Astrocyte (in vitro differentiated cells and primary cell): ENCODE measurements at regions not wholly inside any gene's neighbourhood (a gene's known extent, or its start where the extent isn't known, plus 50 kb on each side); places are given as distances from the start of the nearest gene placed in this dataset.

Source experiments
- DNase-seq: peaks from one replicate; pipeline ENCODE4 v3.0.0-alpha.2; 2010; ENCODE audit warnings: low read depth
- FAIRE-seq: peaks from 2 replicates; lab custom pipeline; 2011; peaks lifted over from hg19 to GRCh38; lab: Jason Lieb, UNC
- H2AFZ ChIP-seq: 2 replicates; pipeline ENCODE4 v1.6.0; 2012; ENCODE audit warnings: low read depth, low read length, inconsistent platforms
- H3K27ac ChIP-seq: 2 replicates; pipeline ENCODE4 v1.5.1; 2011; ENCODE audit warnings: low read depth, low read length, inconsistent platforms
- H3K27me3 ChIP-seq: 2 replicates; pipeline ENCODE4 v1.6.0; 2011; ENCODE audit warnings: low read length, inconsistent platforms; ENCODE audit not compliant: insufficient read depth
- H3K36me3 ChIP-seq: 2 replicates; pipeline ENCODE4 v1.5.1; 2011; ENCODE audit warnings: low read length, inconsistent platforms; ENCODE audit not compliant: insufficient read depth
- H3K4me1 ChIP-seq: 2 replicates; pipeline ENCODE4 v1.5.1; 2011; ENCODE audit warnings: low read length, inconsistent platforms; ENCODE audit not compliant: insufficient read depth
- H3K4me2 ChIP-seq: 2 replicates; pipeline ENCODE4 v1.6.0; 2012; ENCODE audit warnings: low read length, inconsistent platforms
- H3K4me3 ChIP-seq: 2 replicates; pipeline ENCODE4 v1.5.1; 2011; ENCODE audit warnings: low read depth, mild to moderate bottlenecking, low read length, inconsistent platforms; ENCODE audit not compliant: insufficient read depth
- H3K79me2 ChIP-seq: 2 replicates; pipeline ENCODE4 v1.6.0; 2012; ENCODE audit warnings: mild to moderate bottlenecking, low read length, inconsistent platforms; ENCODE audit not compliant: insufficient read depth
- H3K9ac ChIP-seq: 2 replicates; pipeline ENCODE4 v1.6.0; 2012; ENCODE audit warnings: mild to moderate bottlenecking, low read length, inconsistent platforms
- H3K9me3 ChIP-seq: 2 replicates; pipeline ENCODE4 v1.5.1; 2012; ENCODE audit warnings: low read depth, mild to moderate bottlenecking, low read length, inconsistent platforms; ENCODE audit not compliant: insufficient read depth
- H4K20me1 ChIP-seq: 2 replicates; pipeline ENCODE4 v1.6.0; 2012; ENCODE audit warnings: low read length, inconsistent platforms; ENCODE audit not compliant: insufficient read depth
- H3K27ac Mint-ChIP-seq: one replicate; pipeline ENCODE4 v1.8.0; 2021; ENCODE audit warnings: mild to moderate bottlenecking, mixed read lengths; ENCODE audit not compliant: unreplicated experiment
- H3K27me3 Mint-ChIP-seq: one replicate; pipeline ENCODE4 v1.8.0; 2021; ENCODE audit warnings: low read depth, mixed read lengths; ENCODE audit not compliant: unreplicated experiment
- H3K36me3 Mint-ChIP-seq: one replicate; pipeline ENCODE4 v1.8.0; 2021; ENCODE audit warnings: low read depth, mixed read lengths; ENCODE audit not compliant: unreplicated experiment
- H3K4me1 Mint-ChIP-seq: one replicate; pipeline ENCODE4 v1.8.0; 2021; ENCODE audit warnings: low read depth, mixed read lengths; ENCODE audit not compliant: unreplicated experiment
- H3K4me3 Mint-ChIP-seq: one replicate; pipeline ENCODE4 v1.8.0; 2021; ENCODE audit warnings: mild to moderate bottlenecking, moderate library complexity, mixed read lengths; ENCODE audit not compliant: unreplicated experiment
- H3K9me3 Mint-ChIP-seq: one replicate; pipeline ENCODE4 v1.8.0; 2021; ENCODE audit warnings: mild to moderate bottlenecking, mixed read lengths; ENCODE audit not compliant: unreplicated experiment
- CTCF ChIP-seq: IDR thresholded peaks from 2 replicates; pipeline ENCODE4 v1.5.1; 2011; ENCODE audit warnings: low read depth, mild to moderate bottlenecking, inconsistent platforms, low read length, moderate library complexity; ENCODE audit not compliant: insufficient read depth
- EZH2 ChIP-seq: IDR thresholded peaks from 2 replicates; pipeline ENCODE4 v1.6.1; 2012; ENCODE audit warnings: mild to moderate bottlenecking, low read length, inconsistent platforms; ENCODE audit not compliant: insufficient read depth

GRCh38 chr10:110392121-110392520 lies 87.4 kb upstream of the SMNDC1 start:
- Mint-ChIP-seq H3K36me3 (peaks cover 5% of the 10 kb centered on the region), H3K4me1 (peaks cover 16% of the 10 kb centered on the region), H3K4me3 (no peak overlapping the region), H3K27ac (no peak overlapping the region), H3K27me3 (peaks cover 20% of the 10 kb centered on the region), H3K9me3 (no peaks in the 10 kb centered on the region)
- FAIRE-seq: no peak
- no peak for DNase-seq
- H3K36me3 ChIP-seq: no peaks in the 10 kb centered on the region
- no peaks in the 10 kb centered on the region for H3K9me3 ChIP-seq
- peaks cover 13% of the 10 kb centered on the region for H3K4me1 ChIP-seq
- no peak overlapping the region for H3K4me3 ChIP-seq
- H3K27me3 ChIP-seq: no peaks in the 10 kb centered on the region
- H3K4me2 ChIP-seq: no peak overlapping the region
- no peaks in the 10 kb centered on the region for H3K79me2 ChIP-seq
- H3K27ac ChIP-seq: no peak overlapping the region
- H3K9ac ChIP-seq: no peak overlapping the region
- no peak overlapping the region for H2AFZ ChIP-seq
- no peak for TF ChIP-seq EZH2
- H4K20me1 ChIP-seq: no peaks in the 10 kb centered on the region

- no peak overlapping the region for H3K9ac ChIP-seq
- no peaks in the 10 kb centered on the region for H3K9me3 ChIP-seq
- no peak overlapping the region for H3K4me3 ChIP-seq
- Mint-ChIP-seq H3K36me3 (peaks cover 5% of the 10 kb centered on the region), H3K4me3 (peak overlapping the region; percentile 35), H3K27me3 (peaks cover 20% of the 10 kb centered on the region), H3K9me3 (no peaks in the 10 kb centered on the region), H3K4me1 (peaks cover 17% of the 10 kb centered on the region), H3K27ac (peak overlapping the region; percentile 7)
- no peaks in the 10 kb centered on the region for H3K27me3 ChIP-seq
- TF ChIP-seq CTCF: no peak
- TF ChIP-seq EZH2: no peak
- H3K27ac ChIP-seq: no peak overlapping the region
- no peak overlapping the region for H3K4me2 ChIP-seq
- no peaks in the 10 kb centered on the region for H3K36me3 ChIP-seq
- DNase-seq (no peak), FAIRE-seq (no peak)
- no peaks in the 10 kb centered on the region for H4K20me1 ChIP-seq
- no peaks in the 10 kb centered on the region for H3K79me2 ChIP-seq
- peaks cover 15% of the 10 kb centered on the region for H3K4me1 ChIP-seq
- H2AFZ ChIP-seq: no peak overlapping the region
Observed at GRCh38 chr10:110392868-110393740, 88.4 kb upstream of the SMNDC1 start.

GRCh38 chr10:110393866-110394265 lies 89.1 kb upstream of the SMNDC1 start:
- H3K4me3 ChIP-seq: no peak overlapping the region
- Mint-ChIP-seq H3K36me3 (peaks cover 5% of the 10 kb centered on the region), H3K4me3 (no peak overlapping the region), H3K27ac (peak overlapping the region; percentile 48), H3K9me3 (no peaks in the 10 kb centered on the region), H3K27me3 (peaks cover 16% of the 10 kb centered on the region), H3K4me1 (peaks cover 24% of the 10 kb centered on the region)
- H4K20me1 ChIP-seq: no peaks in the 10 kb centered on the region
- no peaks in the 10 kb centered on the region for H3K79me2 ChIP-seq
- no peak overlapping the region for H2AFZ ChIP-seq
- H3K4me2 ChIP-seq: no peak overlapping the region
- H3K9ac ChIP-seq: no peak overlapping the region
- TF ChIP-seq CTCF (no peak), EZH2 (no peak)
- FAIRE-seq: no peak
- no peaks in the 10 kb centered on the region for H3K36me3 ChIP-seq
- DNase-seq: no peak
- peaks cover 22% of the 10 kb centered on the region for H3K4me1 ChIP-seq
- no peak overlapping the region for H3K27ac ChIP-seq
- no peaks in the 10 kb centered on the region for H3K27me3 ChIP-seq
- H3K9me3 ChIP-seq: no peaks in the 10 kb centered on the region
